BE2C (cell line): ENCODE measurements at regions not wholly inside any gene's neighbourhood (a gene's known extent, or its start where the extent isn't known, plus 50 kb on each side); places are given as distances from the start of the nearest gene placed in this dataset.

ENCODE experiments used
- DNase-seq: peaks from one replicate; pipeline ENCODE4 v3.0.0-alpha.2; 2020
- H3K27me3 ChIP-seq: fragments of 250-450 bp; sonication (Bioruptor Pico); 2 replicates; pipeline ENCODE4 v1.5.1; 2020; ENCODE audit warnings: mild to moderate bottlenecking
- H3K36me3 ChIP-seq: fragments of 250-450 bp; sonication (Bioruptor Pico); 2 replicates; pipeline ENCODE4 v1.5.1; 2020; ENCODE audit warnings: mild to moderate bottlenecking
- H3K4me1 ChIP-seq: fragments of 250-450 bp; sonication (Bioruptor Pico); 2 replicates; pipeline ENCODE4 v1.5.1; 2020
- H3K4me3 ChIP-seq: 2 replicates; pipeline ENCODE4 v1.5.1; 2011; ENCODE audit warnings: low read depth, low read length
- H3K9me3 ChIP-seq: fragments of 250-450 bp; sonication (Bioruptor Pico); 2 replicates; pipeline ENCODE4 v1.5.1; 2020
- TF ChIP-seq, protein P1 (sequence below): IDR thresholded peaks from 2 replicates; pipeline ENCODE4 v1.5.1; 2012; ENCODE audit warnings: mild to moderate bottlenecking, low read depth, low read length

DNA sequence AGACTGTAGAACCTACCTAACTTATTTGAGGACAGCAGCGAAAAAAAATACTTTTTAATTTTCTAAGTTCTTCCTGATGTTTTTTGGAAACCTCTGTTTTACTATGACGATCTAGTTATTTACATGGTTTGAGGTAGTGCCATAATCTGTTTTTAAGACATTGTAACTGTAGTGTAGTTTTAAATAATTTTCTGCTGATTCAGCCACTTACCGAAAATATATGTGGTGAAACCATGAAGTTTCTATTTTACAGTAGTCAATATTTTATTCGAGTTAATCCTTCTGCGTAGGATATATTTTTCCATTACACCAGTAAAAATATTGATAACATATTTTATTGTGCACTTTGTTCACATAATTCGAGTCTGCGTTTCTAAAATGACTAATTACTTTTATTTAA lies 121.7 kb upstream of the RRP15 start:
- no peaks in the 10 kb centered on the region for H3K36me3 ChIP-seq
- H3K4me3 ChIP-seq: no peak overlapping the region
- peaks cover 98% of the 10 kb centered on the region for H3K27me3 ChIP-seq
- DNase-seq: no peak
- no peaks in the 10 kb centered on the region for H3K9me3 ChIP-seq
- TF ChIP-seq, protein P1, sequence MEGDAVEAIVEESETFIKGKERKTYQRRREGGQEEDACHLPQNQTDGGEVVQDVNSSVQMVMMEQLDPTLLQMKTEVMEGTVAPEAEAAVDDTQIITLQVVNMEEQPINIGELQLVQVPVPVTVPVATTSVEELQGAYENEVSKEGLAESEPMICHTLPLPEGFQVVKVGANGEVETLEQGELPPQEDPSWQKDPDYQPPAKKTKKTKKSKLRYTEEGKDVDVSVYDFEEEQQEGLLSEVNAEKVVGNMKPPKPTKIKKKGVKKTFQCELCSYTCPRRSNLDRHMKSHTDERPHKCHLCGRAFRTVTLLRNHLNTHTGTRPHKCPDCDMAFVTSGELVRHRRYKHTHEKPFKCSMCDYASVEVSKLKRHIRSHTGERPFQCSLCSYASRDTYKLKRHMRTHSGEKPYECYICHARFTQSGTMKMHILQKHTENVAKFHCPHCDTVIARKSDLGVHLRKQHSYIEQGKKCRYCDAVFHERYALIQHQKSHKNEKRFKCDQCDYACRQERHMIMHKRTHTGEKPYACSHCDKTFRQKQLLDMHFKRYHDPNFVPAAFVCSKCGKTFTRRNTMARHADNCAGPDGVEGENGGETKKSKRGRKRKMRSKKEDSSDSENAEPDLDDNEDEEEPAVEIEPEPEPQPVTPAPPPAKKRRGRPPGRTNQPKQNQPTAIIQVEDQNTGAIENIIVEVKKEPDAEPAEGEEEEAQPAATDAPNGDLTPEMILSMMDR: no peak
- no peaks in the 10 kb centered on the region for H3K4me1 ChIP-seq

DNA sequence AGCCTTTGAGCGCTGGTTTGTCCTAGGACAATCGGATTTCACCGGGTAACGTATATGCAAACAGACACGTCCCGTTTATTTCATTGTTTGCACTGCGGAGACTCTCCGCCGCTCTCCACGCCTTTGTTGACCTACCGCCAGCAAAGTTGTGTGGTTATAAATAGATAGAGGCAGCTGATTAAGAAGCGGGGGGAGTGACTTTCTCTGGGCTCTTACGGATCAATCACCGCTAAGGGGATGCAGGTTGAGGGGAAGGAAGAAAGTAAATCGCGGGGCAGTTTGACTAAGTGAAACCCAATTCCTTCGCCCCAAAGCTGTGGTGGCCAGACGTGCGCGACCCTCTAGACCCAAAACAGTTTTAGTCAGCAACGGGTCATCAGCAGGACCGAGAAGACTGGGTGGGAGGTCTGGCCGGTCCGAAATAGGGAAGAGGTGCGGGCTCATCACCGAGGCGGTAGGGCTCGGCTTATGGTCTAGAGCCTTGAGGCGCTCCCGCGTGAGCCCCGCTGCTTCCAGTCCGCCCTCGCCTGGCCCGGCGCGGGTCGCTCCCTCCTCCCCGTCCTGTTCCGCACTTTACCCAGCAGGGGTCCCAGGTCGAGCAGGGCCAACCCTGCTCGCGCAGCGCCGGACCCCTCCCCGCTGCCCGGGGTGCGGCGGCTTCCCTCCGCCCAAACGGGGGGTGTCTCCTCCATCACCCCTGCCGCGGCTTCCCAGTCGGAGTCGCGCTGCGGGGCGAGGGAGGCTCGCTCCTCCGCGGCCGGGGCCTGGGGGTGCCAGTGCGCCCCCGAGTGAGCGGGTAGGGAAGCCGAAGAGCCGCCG lies 120.8 kb upstream of the RRP15 start:
- H3K27me3 ChIP-seq: peaks cover 98% of the 10 kb centered on the region
- H3K4me1 ChIP-seq: no peaks in the 10 kb centered on the region
- TF ChIP-seq, protein P1: no peak
- peak overlapping the region; percentile 20 for H3K4me3 ChIP-seq
- H3K9me3 ChIP-seq: no peaks in the 10 kb centered on the region
- DNase-seq: peak; percentile 12
- no peaks in the 10 kb centered on the region for H3K36me3 ChIP-seq

DNA sequence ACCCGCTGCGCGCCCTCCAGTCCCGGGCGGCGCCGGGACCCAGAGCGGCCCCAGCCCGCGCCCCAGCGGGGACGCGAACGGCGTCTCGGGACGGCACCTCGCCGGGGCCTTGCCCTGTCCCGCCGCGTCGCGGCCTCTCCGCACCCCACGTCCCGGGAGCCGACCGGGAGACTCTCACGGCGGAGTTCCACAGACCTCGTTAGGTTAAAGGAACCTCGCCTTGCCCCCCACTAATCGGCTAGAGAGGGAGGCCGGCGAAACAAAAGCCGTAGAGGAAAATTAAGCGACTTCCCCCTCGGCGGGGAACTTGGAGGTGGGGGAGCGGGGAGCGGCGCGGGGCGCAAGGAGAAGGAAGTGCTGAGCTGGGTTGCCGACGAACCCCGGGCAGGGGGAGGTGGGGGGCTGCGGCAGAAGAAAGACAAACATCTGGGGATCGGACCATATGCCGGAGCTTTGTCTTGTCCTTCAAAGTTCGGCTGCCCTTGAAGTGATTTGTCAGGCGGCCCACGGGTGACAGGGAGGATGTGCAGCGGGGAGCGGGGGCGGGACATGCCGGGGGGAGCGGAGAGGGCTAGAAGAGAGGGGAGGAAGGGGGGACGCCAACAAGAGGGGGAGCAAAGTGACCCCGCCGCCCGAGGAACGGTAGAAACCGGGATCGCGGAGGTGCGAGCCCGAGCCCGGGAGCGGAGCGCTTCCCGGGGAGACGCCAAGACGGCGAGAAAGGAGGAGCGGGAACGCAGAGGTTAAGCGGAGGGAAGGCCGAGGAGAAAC lies 120.0 kb upstream of the RRP15 start:
- H3K9me3 ChIP-seq: no peaks in the 10 kb centered on the region
- peak overlapping the region; percentile 21 for H3K4me3 ChIP-seq
- TF ChIP-seq, protein P1: no peak
- no peaks in the 10 kb centered on the region for H3K4me1 ChIP-seq
- peak; percentile 26 for DNase-seq
- H3K36me3 ChIP-seq: no peaks in the 10 kb centered on the region
- peaks cover 94% of the 10 kb centered on the region for H3K27me3 ChIP-seq

DNA sequence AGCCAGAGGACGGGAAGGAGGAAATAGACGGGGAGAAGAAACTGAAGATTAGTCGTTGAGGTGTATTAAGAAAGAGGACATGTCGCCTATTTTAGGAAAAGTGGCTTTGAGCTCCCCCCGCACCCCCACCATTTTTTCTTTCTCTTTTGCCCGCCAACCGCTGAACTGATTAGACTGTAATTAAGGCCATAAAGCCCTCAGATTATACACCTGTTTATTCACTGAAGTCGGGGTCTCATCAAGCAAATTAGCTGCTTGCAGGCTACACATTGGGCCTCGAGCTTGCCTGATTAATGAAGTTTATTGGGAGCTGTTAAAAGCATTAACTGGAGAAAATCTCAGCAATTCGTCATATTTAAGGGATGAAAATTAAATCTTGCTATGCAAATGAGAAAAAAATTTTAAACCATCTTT lies 119.4 kb upstream of the RRP15 start:
- Histone ChIP-seq H3K36me3 (no peaks in the 10 kb centered on the region), H3K4me3 (peak overlapping the region; percentile 17; the same call in 1 of the 2 replicates), H3K9me3 (no peaks in the 10 kb centered on the region), H3K27me3 (peaks cover 92% of the 10 kb centered on the region), H3K4me1 (no peaks in the 10 kb centered on the region)
- DNase-seq: no peak
- TF ChIP-seq, protein P1: no peak

DNA sequence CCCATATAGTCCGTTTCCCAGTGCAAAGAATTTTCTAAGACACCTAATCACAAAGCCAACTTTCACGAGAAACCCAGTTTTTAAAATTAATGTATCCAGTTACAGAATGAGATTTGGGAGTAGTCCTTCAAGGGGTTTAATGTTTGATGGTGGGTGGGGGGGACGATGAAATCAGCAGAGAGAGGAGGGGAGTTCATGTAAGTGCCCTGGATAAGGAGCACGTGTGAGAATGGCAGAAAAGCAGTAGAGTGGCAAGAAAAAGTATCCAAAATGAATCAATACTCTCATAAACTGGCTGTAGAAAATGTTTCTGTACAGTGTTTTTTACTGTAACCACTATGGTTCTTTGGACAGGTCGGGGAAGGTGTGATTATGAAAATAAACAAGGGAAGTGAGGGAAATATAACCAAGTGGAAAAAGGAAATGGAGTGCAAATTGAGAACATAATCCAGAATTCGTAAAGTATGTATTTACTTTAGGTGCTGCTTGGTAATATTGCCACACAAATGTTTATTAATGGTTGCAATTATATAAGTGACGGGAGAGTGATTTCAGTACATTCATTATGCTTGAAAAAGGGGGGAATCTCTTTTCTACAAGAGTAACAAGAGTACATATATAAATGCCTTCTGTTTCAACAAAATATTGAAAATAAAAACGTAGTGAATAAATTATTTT lies 118.7 kb upstream of the RRP15 start:
- Histone ChIP-seq H3K9me3 (no peaks in the 10 kb centered on the region), H3K4me1 (no peaks in the 10 kb centered on the region), H3K27me3 (peaks cover 85% of the 10 kb centered on the region), H3K4me3 (no peak overlapping the region), H3K36me3 (no peaks in the 10 kb centered on the region)
- TF ChIP-seq, protein P1: no peak
- no peak for DNase-seq
